Sigmoid colon (tissue), 4 donors: ENCODE measurements at regions not wholly inside any gene's neighbourhood (a gene's known extent, or its start where the extent isn't known, plus 50 kb on each side); places are given as distances from the start of the nearest gene placed in this dataset.

ENCODE experiments used
- CTCF ChIP-seq, 4 experiments: fragments of 450-650 bp in 3 of 4; fragments of 200-600 bp in 1 of 4; IDR thresholded peaks; one replicate each; pipeline ENCODE4 v1.5.1; 2016 to 2019; ENCODE audit warnings: antibody characterized with exemption in 4 of 4, mild to moderate bottlenecking in 3 of 4, moderate library complexity in 2 of 4
- POLR2A ChIP-seq, 2 donors: fragments of 450-650 bp; IDR thresholded peaks; one replicate each; pipeline ENCODE4 v1.6.1; 2016; ENCODE audit warnings: antibody characterized with exemption in 2 of 2, mild to moderate bottlenecking in 2 of 2, moderate library complexity in 2 of 2
- POLR2AphosphoS5 ChIP-seq, 4 donors: sonication (generic); formaldehyde crosslinking; IDR thresholded peaks; one replicate each; pipeline ENCODE4 v1.6.1; 2017; ENCODE audit warnings: antibody characterized with exemption in 4 of 4

- TF ChIP-seq POLR2AphosphoS5 (IDR thresholded peaks at IDR 0.05) (no peak), CTCF (IDR thresholded peaks at IDR 0.05) (no peak), POLR2A (IDR thresholded peaks at IDR 0.05) (no peak)
Observed at GRCh38 chr2:183260527-183260926, 136.3 kb downstream of the NUP35 start.
